HG02678 (cell line): ENCODE measurements at regions not wholly inside any gene's neighbourhood (a gene's known extent, or its start where the extent isn't known, plus 50 kb on each side); places are given as distances from the start of the nearest gene placed in this dataset.

Experiments used
- ATAC-seq: cut with Tn5 transposase; IDR thresholded peaks from one replicate; pipeline ENCODE4 v1.9.1; 2021; ENCODE audit warnings: mild to moderate bottlenecking, moderate library complexity; ENCODE audit not compliant: unreplicated experiment

DNA sequence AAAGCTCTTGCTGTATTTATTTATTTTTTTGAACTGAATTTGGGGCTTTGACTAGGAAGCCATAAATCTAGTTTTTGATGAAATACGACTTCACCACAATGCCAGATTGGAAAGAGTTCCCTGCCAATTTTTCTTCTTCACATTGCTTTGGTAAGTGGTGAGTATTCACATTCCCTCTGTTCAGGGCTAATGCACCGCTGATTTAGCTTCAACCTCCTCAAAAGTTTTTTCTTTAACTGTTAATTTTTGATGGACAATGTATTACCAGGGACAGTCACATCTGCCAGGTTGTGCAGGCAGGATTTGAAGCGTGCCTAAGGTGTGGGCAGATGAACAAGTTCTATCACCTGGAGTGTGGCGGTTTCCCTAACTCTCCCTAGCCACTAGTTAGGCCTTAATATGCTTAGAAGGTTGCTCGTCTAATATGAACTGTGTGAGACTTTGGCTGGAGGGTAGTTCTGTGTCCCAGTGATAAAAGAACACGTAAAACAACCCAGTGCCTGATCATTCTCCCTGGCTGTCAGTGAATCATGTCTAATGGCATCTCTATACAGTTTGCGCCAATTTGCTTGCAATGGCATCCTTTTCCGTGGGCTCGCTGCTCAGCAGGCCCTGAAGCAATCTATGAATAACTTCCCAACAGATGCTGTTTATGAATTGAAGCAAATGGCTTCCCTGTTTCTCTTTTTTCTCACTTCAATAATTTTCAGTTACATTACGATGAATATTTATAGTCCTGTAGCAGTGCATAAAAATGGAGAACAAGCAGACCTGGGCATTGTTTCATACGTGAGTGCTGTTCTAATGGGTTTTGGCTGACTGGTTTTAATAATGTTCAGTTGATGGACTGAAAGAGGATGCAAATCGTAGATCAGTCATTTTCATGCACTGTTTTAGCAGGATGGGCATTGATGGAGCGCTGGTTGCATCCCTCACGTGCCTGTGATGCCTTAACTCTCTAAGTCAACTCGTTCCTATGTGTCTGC lies 243.2 kb upstream of the SUCLG2 start:
- ATAC-seq: no peak

DNA sequence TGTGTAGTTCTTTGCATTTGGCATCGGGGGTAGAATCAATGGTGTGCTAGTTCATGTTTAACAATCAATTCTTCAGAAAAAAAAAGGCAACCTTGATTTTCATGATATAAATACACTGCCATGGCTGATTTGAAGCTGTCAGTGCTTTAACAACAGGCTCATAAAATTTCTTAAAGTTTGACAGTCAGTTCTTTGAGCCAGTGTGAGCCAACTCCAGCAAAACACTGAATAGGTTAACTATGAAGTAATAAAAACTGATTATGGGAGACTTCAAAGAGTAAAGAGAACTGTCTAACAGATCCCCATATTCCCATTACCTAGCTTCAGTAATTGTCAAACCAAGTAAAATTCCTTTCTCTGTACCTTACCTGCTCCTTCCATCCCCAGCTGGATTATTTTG lies 241.7 kb upstream of the SUCLG2 start:
- ATAC-seq: no peak

DNA sequence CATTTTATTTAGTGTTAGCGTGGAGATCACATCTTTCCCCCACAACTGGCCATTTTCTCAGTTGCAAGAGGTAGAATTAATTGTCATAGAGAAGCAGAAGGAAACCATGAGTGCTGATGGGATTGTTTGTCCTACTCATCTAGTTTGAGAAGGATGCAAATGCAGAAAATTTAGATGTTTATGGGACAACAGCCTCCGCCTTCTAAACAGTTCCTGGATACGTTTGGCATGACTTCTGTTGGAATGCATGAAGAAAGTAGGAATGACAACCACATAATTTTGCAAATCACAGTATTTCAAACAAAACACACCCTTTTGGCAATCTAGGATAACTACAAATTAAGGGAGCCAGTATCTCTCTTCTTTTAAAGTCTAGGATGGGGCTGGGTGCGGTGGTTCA lies 240.1 kb upstream of the SUCLG2 start:
- no peak for ATAC-seq

DNA sequence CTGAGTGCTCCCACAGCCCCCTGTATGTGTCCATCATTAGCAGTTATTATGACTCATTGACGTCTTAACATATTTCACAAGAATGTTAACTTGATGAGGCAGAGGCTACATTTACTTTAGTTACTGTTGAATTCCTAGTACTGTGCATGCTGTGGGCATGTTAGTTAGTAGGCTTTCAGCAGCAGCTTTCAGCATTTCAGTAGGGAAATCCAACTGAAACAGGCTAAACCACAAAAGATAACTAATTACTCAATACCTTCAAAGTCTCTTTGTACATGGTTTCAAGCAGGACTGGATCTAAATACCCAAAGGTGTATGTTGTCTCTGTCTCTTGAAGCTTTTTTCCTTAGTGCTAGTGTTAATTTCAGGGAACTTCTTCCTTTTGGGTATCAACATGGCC lies 229.9 kb upstream of the SUCLG2 start:
- ATAC-seq: no peak

- no peak for ATAC-seq
Measured at GRCh38 chr3:67883766-67884165, 229.4 kb upstream of the SUCLG2 start.

- no peak for ATAC-seq
Measured at GRCh38 chr3:67882981-67883380, 228.6 kb upstream of the SUCLG2 start.

GRCh38 chr3:67876261-67876660 lies 221.8 kb upstream of the SUCLG2 start:
- ATAC-seq: no peak

DNA sequence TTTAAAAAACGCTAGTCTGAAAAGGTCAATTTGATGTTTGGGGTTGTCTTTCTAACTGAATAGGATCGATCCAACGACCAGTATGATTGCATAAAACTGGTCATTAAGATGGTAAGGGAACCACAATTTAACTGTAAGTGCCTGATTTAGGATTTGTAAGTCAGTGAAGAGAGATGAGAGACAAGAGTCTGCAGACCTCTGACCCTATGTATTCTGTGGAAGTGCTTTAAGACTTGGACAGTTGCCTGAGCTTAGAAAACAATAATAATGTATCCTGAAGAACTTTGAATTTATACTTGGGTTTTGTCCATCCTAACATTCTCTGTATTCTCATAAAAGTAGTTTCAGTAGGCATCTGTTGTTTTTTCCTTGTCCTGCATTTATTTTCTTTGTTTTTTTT lies 221.4 kb upstream of the SUCLG2 start:
- no peak for ATAC-seq

DNA sequence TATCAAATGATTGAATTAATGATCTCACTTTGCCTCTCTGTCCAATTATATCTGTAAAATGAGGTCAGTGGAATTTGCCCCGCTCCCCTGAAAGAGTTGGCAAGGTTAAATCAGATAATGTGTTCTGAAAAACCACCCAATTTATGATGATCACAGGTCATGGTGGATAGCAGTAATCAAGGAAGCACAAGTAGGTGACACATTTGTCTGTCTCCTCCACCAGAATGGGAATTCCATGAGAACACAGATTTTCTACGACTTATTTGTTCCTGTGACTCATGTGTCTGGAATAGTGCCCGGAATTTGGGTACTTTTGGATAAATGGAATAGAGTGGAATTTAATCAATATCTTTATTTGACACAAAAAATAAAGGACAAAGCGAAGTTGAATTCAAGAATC lies 220.9 kb upstream of the SUCLG2 start:
- no peak for ATAC-seq

DNA sequence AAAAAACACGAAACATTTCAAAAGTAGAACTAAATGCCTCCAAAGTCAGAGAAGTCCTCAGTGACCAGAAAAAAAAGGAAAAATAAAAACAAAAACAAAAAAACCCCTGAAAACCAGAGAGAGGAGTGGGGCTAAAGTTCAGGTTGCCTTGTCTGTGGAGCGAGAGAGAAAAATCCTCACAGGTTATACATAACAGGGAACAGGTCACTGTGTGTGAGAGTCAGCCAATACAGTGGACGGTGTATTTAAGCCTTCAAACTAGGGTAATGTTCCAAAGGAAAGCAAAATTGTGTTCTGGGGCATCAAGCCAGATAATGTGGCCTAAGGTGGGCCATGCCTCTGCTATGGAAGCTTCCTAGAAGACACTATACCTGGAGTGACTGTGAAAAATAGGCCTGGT lies 216.1 kb upstream of the SUCLG2 start:
- ATAC-seq: no peak

- no peak for ATAC-seq
Measured at GRCh38 chr3:67866571-67866970, 212.2 kb upstream of the SUCLG2 start.

GRCh38 chr3:67864587-67865183 lies 210.3 kb upstream of the SUCLG2 start:
- ATAC-seq: no peak

GRCh38 chr3:67863869-67864268 lies 209.5 kb upstream of the SUCLG2 start:
- no peak for ATAC-seq

DNA sequence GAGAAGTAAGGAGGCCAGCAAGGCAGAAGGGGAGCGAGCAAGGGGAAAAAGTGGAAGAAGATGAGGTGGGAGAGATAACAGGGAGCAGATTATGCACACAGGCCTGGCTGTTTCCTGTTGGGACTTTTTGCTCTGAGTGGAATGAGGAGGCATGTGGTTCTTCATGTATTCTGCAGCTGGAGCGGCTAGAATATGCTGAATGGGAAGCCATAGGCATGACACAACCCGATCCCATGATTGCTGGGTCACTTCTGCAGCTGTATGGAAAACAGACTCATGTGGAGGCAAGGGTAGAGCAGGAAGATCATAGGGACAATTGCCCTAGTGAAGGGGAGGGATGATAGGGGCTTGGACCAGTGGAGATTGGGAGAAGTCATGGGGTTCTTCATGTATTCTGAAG lies 206.0 kb upstream of the SUCLG2 start:
- ATAC-seq: no peak

- no peak for ATAC-seq
Measured at GRCh38 chr3:67858492-67858891, 204.1 kb upstream of the SUCLG2 start.

DNA sequence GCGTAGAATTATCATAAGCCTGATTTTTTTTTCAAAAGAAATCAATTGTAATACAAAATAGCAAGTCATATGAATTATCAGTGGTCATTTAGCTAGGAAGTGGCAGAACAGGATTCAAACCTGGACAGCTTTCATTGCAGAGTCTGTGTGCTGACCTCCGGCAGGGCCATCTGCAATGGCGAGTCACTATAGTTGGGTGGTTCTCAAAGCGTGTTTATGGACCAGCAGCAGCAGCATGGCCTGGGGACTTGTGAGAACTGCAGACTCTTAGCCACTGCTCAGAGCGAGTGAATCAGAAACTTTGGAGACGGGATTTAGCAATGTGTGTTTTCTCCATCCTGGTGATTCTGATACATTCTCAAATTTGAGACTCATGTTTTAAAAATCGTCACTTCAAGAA lies 202.3 kb upstream of the SUCLG2 start:
- ATAC-seq: no peak

DNA sequence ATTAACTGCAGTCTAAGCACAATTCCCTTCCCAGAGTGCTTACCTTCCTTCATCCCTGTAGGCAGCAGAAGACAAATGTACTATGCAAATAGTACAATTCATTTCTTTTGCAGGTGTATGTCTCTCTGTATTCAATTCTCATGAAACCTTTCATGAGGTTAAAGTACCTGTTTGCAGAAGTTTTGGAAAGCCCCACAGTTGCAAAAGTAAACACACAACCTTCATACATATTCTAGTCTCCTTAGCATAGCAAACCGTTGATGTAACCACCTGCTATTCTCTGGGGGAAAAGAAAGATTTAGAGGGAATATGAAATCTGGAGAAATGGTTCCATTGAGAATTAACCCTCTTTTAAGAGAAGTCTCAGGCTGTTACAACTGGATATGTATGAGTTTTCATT lies 200.3 kb upstream of the SUCLG2 start:
- no peak for ATAC-seq

DNA sequence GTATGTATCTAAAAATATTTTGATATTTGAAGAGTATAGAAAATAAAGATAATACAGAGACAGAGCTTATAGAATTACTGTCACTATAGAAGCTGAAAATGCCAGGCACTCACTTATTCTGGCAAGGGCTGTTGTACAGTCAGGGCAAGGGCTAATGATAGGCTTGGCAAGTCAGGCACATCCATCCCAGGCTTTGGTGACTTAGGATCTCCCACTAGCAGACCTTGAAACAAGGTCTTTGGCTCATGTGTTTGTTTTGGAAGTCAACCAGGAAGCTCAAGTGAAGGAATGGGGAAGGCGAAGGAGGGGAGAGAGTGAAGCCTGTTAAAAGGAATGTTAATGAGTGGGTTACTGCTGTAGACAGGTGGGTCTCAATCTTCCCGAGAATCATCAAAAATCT lies 199.1 kb upstream of the SUCLG2 start:
- ATAC-seq: no peak

- no peak for ATAC-seq
Measured at GRCh38 chr3:67848299-67848698, 193.9 kb upstream of the SUCLG2 start.

DNA sequence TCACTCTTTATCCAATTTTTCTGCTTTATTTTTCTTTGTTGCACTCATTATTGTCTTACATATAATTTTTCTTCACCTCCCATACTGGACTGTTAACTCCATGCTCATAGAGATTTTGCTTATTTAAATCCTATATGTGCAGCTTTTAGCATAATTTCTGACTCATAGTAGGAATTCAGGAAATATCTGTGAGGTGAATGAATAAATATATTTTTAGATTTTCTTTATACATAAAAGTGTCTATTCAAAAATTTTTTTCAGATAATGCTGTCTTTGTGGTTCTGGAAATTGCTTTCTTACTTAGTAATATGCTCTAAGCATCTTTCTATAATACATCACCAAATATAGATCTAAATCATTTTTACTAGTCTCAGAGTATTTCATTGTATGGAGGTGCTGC lies 191.8 kb upstream of the SUCLG2 start:
- no peak for ATAC-seq

DNA sequence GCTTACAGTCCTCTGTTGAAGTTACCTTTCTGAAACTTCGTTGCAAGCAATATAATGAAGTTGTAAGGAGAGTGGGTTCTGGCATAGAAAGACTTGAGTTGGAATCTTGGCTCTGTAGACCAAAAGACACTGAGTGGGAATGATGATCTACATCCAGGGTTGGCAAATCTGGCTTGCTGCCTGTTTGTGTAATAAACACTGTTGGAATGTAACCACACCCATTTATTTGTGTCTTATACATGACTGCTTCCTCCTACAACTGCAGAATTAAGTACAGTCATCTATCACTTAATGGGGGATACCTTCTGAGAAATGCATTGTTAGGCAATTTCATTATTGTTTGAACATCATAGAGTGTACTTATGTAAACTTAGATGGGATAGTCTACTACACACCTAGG lies 178.4 kb upstream of the SUCLG2 start:
- ATAC-seq: no peak

DNA sequence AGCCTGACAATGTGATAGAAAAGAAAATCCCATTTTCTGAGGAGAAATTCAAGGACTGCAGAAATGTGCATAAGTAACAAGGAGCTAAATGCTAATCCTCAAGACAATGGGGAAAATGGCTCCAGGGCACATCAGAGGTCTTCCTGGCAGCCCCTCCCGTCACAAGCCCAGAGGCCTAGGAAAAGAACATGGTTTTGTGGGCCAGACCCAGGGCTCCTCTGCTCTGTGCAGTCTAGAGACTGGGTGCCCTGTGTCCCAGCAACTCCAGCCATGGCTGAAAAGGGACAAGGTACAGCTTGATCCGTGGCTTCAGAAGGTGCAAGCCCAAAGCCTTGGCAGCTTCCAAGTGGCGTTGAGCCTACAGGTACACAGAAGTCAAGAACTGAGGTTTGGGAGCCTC lies 176.8 kb upstream of the SUCLG2 start:
- no peak for ATAC-seq
